EL (cell line): ENCODE measurements at regions not wholly inside any gene's neighbourhood (a gene's known extent, or its start where the extent isn't known, plus 50 kb on each side); places are given as distances from the start of the nearest gene placed in this dataset.

Source experiments
- DNase-seq: peaks from one replicate; pipeline ENCODE4 v3.0.0-alpha.2; 2016

- DNase-seq: no peak
Measured at GRCh38 chr15:98427321-98427720, 221.0 kb upstream of the IGF1R start.

DNA sequence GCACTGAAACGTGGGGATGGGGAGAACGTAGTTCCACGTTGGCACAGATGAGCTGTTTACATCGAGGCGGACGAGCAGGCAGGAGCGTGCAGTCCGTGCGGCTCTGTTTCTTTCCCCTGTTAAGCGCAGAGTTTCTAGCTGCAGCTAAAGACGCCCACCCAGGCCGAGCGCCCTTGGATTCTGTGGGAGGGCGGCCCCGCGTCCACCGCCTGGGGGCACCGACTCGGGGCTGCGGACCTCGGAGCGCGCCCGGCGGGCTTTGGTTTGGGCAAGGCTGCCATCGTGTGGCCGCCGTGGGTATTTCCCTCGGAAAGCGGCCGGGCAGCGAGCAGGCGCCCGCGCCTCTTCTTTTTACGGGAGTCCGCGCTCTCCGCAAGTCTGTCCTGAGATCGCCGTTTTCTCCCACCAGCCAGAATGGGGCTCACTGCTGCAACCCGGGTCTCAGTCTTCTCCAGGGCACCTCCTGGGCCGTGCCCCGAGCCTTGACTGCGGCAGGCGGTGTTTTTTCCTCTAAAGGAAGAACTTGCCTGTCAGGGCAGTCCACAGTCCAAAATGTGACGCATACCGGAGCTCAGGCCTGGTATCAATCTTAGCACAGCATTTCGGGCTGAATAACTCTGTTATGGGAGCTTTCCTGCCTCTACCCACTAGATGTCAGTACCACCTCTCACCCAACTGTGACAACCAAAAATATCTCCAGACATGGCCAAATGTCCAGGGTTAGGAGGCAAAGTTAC, 219.9 kb upstream of the IGF1R start:
- peak; percentile 73 for DNase-seq

- DNase-seq: no peak
Measured at GRCh38 chr15:98431171-98431570, 217.2 kb upstream of the IGF1R start.

DNA sequence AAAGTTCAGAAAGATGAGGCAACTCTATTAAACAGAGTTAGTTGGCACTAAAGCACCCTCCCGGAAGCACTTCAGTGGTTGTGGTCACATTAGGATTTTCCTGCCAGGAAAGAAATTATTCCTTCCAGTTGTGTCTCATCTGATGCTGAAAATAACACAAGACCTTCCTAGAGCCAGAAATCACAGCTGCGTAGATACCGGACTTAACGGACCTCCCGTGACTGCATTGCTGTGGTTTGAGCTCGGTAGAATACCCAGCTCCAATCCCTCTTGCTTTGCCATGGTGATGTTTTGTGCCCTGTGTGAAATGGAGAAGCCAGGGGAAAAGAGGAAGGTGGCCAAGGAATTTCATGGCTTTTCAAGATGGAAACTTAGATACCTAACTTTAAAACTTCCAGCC, 215.0 kb upstream of the IGF1R start:
- DNase-seq: no peak

DNA sequence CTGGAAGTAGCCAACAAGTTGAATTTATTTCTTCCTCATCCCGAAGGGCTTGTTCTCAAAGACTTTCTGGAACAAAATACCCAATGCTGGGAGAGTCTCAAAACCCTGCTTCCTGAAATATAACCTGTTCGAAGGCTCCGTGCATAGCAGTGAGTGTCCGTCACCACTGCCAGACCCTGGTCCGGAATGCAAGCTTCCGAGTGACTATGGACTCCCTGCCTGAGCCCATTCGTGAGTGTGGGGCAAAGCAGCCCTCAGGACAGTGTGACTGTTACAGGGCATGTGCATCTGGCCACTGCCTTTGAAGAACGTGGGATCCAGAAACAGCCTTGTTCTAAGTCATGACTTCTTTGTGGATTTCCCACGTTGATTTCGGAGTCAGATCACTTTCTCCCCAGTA, 214.5 kb upstream of the IGF1R start:
- no peak for DNase-seq

- no peak for DNase-seq
Measured at GRCh38 chr15:98437752-98438151, 210.6 kb upstream of the IGF1R start.

DNA sequence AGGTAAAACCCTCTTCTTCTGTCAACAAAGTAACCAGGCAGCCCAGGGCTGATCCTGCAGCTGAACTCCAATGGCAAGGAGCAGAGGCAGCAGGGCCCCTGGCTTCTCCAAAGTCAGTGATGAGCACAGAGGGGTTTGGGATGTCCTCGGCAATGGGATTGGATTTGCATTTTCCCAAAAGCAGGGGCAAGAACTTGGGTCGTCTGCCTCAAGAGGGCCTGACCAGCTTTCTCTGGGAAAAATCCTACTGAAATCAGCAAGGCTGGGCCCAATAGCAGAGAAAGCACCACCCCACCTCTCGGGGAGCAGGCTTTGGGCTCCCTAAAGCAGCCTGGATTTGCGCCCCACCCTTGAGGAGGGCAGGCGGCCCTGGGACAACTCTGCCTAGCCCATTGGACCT, 210.0 kb upstream of the IGF1R start:
- DNase-seq: no peak

- no peak for DNase-seq
Measured at GRCh38 chr15:98438907-98439306, 209.4 kb upstream of the IGF1R start.

GRCh38 chr15:98439523-98439942, 208.8 kb upstream of the IGF1R start:
- DNase-seq: no peak

GRCh38 chr15:98440917-98441316, 207.4 kb upstream of the IGF1R start:
- DNase-seq: peak; percentile 14

DNA sequence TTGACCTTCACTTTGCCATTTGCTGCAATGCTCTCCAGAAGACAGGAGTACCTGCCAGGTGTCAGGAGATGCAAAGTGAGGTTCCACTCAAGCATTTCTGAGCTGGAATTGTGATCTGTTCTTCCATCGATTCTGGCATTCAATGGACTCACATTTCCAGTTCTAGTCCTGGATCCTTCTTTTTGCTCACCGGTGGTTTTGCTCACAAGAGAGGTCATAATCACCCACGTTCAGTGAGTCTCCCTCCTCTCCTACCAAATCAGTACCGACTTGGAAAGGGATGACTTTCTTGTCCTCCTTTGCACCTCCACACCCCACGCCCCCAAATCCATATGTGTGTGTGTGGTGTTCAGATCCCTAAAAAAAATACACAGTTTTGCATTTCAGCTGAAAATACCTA, 206.7 kb upstream of the IGF1R start:
- DNase-seq: no peak

GRCh38 chr15:98442379-98442833, 205.9 kb upstream of the IGF1R start:
- peak; percentile 85 for DNase-seq

- no peak for DNase-seq
Measured at GRCh38 chr15:98442901-98443300, 205.4 kb upstream of the IGF1R start.

DNA sequence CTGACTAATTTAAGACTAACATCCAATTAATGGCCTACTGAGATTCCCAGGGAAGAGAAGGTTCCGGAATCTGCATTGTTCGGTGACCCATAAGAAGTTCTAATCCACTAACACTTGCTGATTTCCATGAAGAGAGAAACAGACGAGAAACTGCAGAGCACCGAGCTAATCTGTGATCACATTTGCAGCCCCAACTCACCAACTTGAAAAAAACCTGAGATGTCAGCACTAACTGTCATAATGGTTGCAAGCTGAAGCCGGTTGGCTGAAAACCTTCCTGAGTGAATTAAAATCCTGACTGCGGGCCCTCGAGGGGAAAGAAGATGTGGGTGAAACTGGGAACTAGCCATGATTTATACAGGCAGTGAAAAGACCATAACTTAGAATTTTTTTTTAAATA, 204.8 kb upstream of the IGF1R start:
- no peak for DNase-seq

GRCh38 chr15:98444138-98444537, 204.2 kb upstream of the IGF1R start:
- DNase-seq: no peak

GRCh38 chr15:98445315-98445714, 203.0 kb upstream of the IGF1R start:
- no peak for DNase-seq

GRCh38 chr15:98446083-98446482, 202.3 kb upstream of the IGF1R start:
- no peak for DNase-seq

DNA sequence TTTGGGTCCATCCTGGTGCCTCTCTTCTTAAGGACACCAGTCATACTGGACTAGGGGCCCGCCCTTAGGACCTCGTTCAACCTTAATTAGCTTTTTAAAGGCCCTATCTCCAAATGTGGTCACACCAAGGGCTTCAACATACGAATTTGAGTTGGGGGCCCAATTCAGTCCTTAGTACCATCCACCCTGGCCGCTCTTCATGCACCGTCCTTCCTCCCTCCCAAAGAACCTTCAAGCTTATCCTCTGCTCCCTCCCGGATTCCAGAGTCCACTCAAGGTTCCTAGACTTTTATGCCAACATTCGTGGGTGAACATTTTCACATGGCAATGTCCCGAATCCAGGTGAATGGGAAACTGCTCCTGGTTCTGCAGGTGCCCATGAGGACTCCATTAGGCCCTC, 201.3 kb upstream of the IGF1R start:
- no peak for DNase-seq

GRCh38 chr15:98451236-98451635, 197.1 kb upstream of the IGF1R start:
- no peak for DNase-seq

DNA sequence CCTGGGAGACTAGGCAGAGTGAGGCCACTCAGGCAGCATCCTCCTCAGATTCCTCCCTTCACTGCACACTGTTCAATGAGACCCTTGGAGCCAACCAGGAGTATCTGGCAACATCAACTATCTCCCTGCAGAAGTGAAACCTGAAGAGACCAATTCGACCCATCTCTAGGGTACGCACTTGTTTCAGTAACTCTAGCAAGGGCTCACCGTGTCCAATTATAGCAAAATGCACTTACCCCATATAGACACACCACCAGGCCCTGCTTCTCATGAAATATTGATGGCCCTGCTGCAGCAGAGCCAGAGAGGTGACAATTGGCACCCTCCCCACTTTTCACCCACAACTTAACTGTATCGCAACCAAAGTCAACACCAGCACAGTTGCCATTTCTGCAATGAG, 196.1 kb upstream of the IGF1R start:
- no peak for DNase-seq

DNA sequence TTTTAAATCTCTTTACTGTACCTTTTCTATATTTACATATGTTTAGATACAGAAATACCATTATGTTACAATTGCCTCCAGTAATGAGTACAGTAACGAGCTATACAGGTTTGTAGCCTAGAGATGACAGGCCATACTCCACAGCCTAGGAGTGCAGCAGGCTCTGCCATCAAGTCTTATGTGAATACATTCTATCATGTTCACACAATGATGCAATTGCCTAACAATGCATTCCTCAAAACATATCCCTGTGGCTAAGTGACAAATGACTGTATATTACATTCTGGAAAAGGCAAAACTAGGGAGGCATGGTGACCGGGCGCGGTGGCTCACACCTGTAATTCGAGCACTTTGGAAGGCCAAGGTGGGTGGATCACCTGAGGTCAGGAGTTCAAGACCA, 192.4 kb upstream of the IGF1R start:
- DNase-seq: peak; percentile 3

GRCh38 chr15:98476559-98476958, 171.8 kb upstream of the IGF1R start:
- no peak for DNase-seq

DNA sequence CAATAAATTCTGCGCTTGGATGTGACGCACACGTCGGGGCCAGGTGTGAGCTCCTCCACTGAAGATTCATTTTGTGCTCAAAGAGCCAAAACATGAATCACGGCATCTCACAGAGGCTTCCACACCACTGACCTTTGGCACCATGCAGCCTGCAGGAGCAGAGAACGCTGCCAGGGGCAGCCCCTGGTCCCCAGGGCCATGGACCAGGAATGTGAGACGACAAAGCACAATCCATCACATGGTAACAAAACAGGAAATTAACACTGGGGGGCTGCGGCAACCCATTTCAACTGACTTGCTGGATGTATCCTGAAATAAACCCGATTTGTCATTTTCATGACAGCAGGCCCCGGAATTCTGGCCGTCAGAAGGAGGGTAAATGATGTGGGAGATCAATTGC, 167.5 kb upstream of the IGF1R start:
- DNase-seq: no peak

DNA sequence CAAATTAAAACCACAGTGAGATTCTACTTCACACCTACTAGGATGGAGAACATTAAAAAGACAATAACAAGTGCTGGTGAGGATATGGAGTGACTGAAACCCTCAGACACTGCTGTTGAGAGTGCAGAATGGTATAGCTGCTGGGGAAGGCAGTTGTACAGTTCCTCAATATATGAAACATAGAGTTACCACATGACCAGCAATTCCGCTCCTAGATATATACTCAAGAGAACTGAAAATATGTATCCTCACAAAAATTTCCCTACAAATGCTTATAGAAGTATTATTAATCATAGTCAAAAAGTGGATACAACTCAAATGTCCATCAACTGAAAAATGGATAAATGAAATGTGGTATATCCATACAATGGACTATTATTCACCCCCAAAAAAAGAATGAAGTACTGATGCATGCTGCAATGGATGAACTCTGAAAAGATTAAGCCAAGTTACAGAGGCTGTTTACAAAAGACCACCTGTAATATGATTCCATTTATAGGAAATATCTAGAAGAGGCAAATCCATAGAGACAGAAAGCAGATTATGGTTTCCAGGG, 164.7 kb upstream of the IGF1R start:
- no peak for DNase-seq

GRCh38 chr15:98484914-98485313, 163.4 kb upstream of the IGF1R start:
- DNase-seq: no peak
